ENCODE measurements at regions not wholly inside any gene's neighbourhood (a gene's known extent, or its start where the extent isn't known, plus 50 kb on each side); places are given as distances from the start of the nearest gene placed in this dataset.

DNA sequence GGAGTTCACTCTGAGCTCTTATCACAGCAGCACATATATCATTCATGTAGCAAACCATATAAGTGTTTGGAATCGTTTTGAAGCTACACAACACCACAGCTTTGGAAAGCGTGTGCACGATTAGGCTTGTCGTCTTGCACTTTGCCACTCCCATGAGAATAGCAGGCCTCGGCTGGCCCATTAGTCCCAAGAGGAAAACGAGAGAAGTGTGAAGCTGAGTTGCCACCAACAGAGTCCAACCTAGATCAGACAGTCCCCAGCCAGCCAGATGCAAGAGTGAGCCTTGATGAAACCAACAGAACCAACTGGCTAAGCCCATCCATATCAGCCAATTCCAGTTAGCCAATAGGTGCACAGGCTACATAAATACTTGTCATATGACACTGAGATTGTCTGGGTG is 238.4 kb downstream of the C1orf94 start:
- Histone ChIP-seq H3K4me1 (ENCODE audit: control insufficient read depth in 4 of 4, insufficient read depth in 4 of 4, low read length in 3 of 4) (no peaks in the 10 kb centered on the region), H3K27me3 (ENCODE audit: control insufficient read depth in 4 of 4, insufficient read depth in 4 of 4, low read length in 3 of 4) (peaks cover 0 to 3% (median 0%) of the 10 kb centered on the region in 4 donors), H3K36me3 (ENCODE audit: control insufficient read depth in 4 of 4, insufficient read depth in 3 of 4, low read depth in 1 of 4, low read length in 3 of 4) (no peaks in the 10 kb centered on the region), H3K9ac (ENCODE audit: low read depth in 1 of 2, low read length in 2 of 2) (no peak overlapping the region), H3K4me3 (ENCODE audit: low read depth in 1 of 3, low read length in 3 of 3) (no peak overlapping the region), H3K9me3 (ENCODE audit: control insufficient read depth in 4 of 4, low read length in 3 of 4) (no peaks in the 10 kb centered on the region), H3K27ac (ENCODE audit: low read depth in 1 of 2, low read length in 2 of 2) (no peak overlapping the region)
- TF ChIP-seq, protein P1, sequence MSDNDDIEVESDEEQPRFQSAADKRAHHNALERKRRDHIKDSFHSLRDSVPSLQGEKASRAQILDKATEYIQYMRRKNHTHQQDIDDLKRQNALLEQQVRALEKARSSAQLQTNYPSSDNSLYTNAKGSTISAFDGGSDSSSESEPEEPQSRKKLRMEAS (IDR thresholded peaks at IDR 0.05), result no peak
- TF ChIP-seq GABPA (IDR thresholded peaks at IDR 0.05 in 1 of 2, conservative IDR thresholded peaks at IDR 0.05 in 1 of 2) (no peak), TAF1 (conservative IDR thresholded peaks at IDR 0.05) (no peak), HNF4G (IDR thresholded peaks at IDR 0.05) (no peak), HNF4A (conservative IDR thresholded peaks at IDR 0.05) (no peak), FOXA2 (IDR thresholded peaks at IDR 0.05) (no peak), JUND (IDR thresholded peaks at IDR 0.05) (no peak), EGR1 (IDR thresholded peaks at IDR 0.05; ENCODE audit: low read depth in 2 of 2) (no peak), FOXA1 (IDR thresholded peaks at IDR 0.05) (no peak), YY1 (IDR thresholded peaks at IDR 0.05) (no peak), RXRA (IDR thresholded peaks at IDR 0.05) (no peak), SP1 (IDR thresholded peaks at IDR 0.05) (no peak)
- TF ChIP-seq, protein P2, sequence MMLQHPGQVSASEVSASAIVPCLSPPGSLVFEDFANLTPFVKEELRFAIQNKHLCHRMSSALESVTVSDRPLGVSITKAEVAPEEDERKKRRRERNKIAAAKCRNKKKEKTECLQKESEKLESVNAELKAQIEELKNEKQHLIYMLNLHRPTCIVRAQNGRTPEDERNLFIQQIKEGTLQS (IDR thresholded peaks at IDR 0.05), result no peak
- TF ChIP-seq, protein P3, sequence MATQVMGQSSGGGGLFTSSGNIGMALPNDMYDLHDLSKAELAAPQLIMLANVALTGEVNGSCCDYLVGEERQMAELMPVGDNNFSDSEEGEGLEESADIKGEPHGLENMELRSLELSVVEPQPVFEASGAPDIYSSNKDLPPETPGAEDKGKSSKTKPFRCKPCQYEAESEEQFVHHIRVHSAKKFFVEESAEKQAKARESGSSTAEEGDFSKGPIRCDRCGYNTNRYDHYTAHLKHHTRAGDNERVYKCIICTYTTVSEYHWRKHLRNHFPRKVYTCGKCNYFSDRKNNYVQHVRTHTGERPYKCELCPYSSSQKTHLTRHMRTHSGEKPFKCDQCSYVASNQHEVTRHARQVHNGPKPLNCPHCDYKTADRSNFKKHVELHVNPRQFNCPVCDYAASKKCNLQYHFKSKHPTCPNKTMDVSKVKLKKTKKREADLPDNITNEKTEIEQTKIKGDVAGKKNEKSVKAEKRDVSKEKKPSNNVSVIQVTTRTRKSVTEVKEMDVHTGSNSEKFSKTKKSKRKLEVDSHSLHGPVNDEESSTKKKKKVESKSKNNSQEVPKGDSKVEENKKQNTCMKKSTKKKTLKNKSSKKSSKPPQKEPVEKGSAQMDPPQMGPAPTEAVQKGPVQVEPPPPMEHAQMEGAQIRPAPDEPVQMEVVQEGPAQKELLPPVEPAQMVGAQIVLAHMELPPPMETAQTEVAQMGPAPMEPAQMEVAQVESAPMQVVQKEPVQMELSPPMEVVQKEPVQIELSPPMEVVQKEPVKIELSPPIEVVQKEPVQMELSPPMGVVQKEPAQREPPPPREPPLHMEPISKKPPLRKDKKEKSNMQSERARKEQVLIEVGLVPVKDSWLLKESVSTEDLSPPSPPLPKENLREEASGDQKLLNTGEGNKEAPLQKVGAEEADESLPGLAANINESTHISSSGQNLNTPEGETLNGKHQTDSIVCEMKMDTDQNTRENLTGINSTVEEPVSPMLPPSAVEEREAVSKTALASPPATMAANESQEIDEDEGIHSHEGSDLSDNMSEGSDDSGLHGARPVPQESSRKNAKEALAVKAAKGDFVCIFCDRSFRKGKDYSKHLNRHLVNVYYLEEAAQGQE (IDR thresholded peaks at IDR 0.05), result no peak
- TF ChIP-seq, protein P4, sequence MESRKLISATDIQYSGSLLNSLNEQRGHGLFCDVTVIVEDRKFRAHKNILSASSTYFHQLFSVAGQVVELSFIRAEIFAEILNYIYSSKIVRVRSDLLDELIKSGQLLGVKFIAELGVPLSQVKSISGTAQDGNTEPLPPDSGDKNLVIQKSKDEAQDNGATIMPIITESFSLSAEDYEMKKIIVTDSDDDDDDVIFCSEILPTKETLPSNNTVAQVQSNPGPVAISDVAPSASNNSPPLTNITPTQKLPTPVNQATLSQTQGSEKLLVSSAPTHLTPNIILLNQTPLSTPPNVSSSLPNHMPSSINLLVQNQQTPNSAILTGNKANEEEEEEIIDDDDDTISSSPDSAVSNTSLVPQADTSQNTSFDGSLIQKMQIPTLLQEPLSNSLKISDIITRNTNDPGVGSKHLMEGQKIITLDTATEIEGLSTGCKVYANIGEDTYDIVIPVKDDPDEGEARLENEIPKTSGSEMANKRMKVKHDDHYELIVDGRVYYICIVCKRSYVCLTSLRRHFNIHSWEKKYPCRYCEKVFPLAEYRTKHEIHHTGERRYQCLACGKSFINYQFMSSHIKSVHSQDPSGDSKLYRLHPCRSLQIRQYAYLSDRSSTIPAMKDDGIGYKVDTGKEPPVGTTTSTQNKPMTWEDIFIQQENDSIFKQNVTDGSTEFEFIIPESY (IDR thresholded peaks at IDR 0.05), result no peak
- WGBS, result 75% methylated on average over 6 of the region's 6 CpGs
- DNase-seq (ENCODE audit: low spot score), result no peak

DNA sequence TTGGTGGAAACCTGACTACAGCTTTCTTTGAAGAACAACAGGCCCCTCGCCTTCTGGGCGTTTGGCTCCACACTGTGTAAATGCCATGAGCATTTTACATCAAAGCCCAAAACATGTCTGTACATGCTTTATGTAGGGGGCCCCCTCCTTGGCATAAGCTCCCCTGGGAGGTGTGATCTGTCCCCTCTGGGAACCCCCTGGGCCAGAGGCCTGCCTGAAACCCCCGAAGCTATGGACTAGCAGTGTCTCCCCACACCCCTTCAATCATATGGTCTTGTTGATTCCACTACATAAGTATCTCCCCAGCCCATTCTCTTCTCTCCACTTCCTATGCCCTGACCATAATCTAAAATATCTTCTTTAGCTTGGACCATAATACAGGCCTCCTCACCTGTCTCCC is 241.5 kb downstream of the C1orf94 start:
- H3K36me3 ChIP-seq (ENCODE audit: control insufficient read depth in 4 of 4, insufficient read depth in 3 of 4, low read depth in 1 of 4, low read length in 3 of 4), result no peaks in the 10 kb centered on the region
- no peaks in the 10 kb centered on the region for H3K9me3 ChIP-seq (ENCODE audit: control insufficient read depth in 4 of 4, low read length in 3 of 4)
- no peaks in the 10 kb centered on the region for H3K4me1 ChIP-seq (ENCODE audit: control insufficient read depth in 4 of 4, insufficient read depth in 4 of 4, low read length in 3 of 4)
- H3K27me3 ChIP-seq (ENCODE audit: control insufficient read depth in 4 of 4, insufficient read depth in 4 of 4, low read length in 3 of 4), result peaks cover 0 to 3% (median 0%) of the 10 kb centered on the region in 4 donors
- no peak for TF ChIP-seq EGR1 (IDR thresholded peaks at IDR 0.05; ENCODE audit: low read depth in 2 of 2)
- no peak for TF ChIP-seq JUND (IDR thresholded peaks at IDR 0.05)
- 80% methylated on average over 3 of the region's 3 CpGs for WGBS
- H3K9ac ChIP-seq (ENCODE audit: low read depth in 1 of 2, low read length in 2 of 2), result no peak overlapping the region
- H3K4me3 ChIP-seq (ENCODE audit: low read depth in 1 of 3, low read length in 3 of 3), result no peak overlapping the region
- DNase-seq (ENCODE audit: low spot score), result no peak
- no peak overlapping the region for H3K27ac ChIP-seq (ENCODE audit: low read depth in 1 of 2, low read length in 2 of 2)

All from liver (tissue), 7 donors.